Amygdala (tissue), 56 donors: ENCODE measurements at regions not wholly inside any gene's neighbourhood (a gene's known extent, or its start where the extent isn't known, plus 50 kb on each side); places are given as distances from the start of the nearest gene placed in this dataset.
A peak's percentile ranks its signal among the peaks of the same experiment; 100 is the strongest.

ENCODE experiments used
- DNase-seq, 56 donors: peaks; one replicate each; lab custom pipeline; 2025; lab: John Stamatoyannopoulos, UW

DNA sequence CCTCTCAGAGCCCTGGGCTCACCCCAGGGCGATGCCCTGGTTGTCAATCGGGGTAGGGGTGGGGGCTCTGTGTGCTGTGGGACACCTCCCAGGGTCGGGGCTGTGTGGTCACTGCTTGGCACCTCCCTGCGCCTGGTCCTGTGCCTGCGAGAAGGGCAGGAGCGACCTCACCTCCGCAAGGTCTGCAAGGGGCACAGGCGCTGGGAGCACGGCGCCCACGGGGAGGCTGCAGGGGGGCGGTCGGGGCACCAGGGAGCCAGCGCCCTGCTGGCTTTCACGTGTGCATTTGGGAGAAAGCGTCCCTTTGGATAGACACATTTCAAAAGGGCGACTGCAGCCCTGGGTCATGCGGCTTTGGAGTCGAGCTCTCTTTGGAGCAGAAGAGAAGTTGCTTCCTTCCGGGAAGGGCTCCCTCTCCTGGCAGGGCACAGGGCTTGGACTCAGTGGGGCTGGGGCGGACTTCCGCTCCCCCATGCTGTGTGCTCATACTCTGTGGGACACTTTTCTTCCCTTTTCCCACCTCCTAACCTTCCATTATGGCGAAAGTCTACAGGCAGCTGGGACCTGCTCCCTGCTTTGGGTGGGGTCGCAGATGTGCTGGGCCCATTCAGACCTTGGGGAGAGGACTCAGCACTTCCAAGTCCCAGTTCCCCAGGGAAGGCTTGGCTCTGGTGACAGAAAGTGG, 52.9 kb upstream of the SLC28A3 start:
- DNase-seq: no peak

DNA sequence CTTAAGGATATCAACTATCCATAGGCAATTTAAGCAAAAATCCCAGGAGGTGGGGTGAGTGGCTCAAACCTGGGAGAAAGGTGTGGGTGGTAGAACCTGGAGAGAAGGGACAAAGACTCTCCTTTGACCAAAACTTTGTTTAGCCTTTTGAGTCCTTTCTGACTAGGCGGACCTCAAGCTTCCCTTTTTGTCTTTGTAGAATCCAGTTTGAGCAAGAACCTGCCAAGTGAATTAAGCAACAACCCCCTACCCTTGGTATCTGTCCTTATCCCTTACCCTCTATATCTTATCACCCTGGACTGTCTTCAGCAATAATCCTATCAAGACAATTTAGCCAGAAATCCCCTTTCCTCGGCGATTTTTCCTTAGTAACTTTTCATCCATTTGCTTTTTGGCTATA, 53.5 kb upstream of the SLC28A3 start:
- no peak for DNase-seq

DNA sequence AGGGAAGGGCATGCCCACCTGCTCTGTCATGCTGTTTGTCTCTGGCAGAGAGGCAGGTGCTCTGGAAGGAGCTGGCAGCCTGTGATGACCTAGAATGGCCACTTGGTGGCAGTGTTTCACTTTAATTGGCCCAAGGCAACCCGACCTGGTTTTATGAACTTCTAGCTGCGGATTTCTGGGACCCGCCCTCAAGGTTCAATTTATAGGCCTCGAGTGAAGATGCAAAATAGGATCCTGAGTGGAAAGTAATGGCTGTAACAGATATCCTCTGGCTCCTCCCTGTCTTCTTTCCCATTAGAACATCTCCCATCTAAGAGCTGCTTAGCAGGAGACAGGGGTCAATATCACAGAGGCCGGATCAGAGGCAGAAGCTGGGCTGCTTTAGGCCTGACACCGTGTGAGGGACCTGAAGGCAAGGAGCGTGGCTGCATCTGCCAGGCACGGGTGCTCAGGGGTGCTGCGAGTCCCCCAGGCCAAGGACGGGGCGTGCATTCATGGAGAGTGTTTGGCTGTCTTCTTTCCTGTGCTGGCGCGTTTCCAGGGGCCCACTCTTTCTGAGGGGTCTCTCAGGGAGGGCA, 56.7 kb upstream of the SLC28A3 start:
- peak in 52 of 56 donors; percentile 2 to 78 (median 34) for DNase-seq

DNA sequence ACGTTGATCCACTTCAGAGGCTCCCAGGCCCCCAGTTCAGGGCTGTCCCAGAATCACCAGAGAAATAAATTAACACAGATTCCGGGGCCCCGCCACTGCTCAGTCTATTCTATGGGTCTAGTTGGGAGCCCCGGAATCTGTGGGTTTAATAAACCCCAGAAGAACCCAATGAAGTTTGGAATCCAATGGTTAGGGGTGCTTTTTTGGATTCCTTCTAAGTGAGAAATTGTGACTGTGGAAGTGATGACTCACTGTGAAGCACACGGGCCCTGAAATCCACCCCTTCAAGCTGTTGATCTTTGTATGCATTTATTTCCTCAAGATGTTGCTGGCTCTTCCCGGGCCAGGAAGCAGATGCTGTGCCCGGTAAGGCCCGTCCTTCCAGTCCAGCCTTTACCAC, 57.3 kb upstream of the SLC28A3 start:
- DNase-seq: no peak

DNA sequence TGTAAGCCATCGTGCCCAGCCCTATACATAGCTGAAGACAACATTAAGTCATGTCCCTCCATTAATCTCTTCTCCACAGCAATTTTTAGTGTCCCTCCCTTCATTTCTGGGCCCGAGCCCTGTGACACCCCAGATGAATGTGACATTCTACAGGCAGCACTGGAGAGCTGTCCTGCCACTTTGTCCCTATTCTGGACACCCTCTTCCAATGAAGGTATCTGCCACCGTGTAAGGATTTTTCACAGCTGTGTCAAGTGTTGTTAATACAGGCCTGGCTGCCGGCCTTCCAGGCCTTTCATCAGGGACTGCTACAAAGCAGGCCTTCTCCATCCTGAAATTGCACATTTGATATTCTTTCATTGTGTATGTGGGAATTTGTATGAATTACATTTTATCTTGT, 62.0 kb upstream of the SLC28A3 start:
- DNase-seq: no peak

DNA sequence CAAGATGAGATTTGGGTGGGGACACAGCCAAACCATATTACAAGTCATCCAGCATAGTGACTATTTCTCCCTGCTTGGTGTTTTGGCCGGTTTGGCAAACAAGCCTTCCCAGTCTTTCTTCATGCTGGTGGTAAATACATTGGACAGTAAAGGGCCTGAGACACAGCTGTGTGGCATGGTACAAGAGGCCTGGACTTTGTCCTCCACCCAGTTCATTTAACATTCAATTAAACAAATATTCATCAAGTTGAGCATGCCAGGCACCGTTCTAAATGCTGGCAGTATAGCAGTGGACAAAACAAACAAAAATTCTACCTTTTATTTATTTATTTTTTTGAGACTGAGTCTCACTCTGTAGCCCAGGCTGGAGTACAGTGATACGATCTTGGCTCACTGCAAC, 62.7 kb upstream of the SLC28A3 start:
- no peak for DNase-seq

DNA sequence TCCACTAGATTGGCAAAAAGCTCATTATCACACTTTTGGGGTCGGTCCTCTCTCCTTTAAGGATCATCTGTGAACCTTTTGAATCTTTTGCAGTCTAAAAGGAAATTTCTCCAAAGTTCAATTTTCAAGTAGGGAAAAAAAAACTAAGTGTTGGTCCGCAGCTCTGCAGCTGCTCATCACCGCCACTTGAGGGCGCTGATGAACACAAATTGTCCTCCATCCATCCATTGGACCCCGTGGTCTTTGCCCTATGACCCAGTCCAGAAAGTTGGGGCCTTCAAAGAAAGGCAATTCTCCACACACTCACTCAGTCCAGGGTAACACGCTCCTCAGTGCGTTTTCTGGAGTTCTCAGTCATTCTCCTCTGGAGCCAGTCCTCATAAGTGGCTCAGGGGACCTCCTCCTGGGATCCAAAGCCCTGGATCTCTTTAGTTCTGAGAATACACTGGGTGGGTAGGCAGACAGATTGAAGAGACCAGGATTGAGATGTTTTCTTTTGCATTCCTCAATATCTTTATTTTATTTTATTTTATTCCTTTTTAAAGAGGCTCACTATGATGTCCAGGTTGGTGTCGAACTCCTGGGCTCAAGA, 63.6 kb upstream of the SLC28A3 start:
- DNase-seq: no peak

DNA sequence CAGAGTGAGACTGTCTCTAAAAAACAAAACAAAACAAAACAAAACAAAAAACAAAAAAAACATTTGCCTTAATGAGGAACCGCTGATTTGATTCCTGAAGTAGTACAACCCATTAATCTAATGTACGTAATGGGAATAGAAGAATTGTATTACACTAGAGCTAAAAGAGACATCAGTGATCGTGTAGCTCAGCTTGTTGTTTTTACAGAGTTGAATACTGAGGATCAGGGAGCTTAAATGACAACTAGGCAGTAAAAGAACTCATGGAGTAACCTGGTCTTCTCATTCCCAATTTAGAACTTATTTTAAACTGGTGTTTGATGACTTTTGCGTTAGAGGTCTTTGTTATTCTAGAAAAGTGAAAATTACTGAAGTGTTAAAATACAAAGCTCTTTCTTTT, 65.1 kb upstream of the SLC28A3 start:
- DNase-seq: no peak

DNA sequence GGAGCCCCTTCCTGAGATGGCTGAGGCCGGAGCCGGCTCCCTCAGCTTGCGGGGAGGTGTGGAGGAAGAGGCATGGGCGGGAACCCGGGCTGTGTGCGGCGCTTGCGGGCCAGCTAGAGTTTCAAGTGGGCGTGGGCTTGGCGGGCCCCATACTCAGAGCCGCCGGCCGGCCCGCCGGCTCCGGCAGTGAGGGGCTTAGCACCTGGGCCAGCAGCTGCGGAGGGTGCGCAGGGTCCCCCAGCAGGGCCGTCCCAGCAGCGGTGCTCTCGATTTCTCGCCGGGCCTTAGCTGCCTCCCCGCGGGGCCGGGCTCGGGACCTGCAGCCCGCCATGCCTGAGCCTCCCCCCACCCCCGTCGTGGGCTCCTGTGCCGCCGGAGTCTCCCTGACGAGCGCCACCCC, 67.9 kb upstream of the SLC28A3 start:
- no peak for DNase-seq

DNA sequence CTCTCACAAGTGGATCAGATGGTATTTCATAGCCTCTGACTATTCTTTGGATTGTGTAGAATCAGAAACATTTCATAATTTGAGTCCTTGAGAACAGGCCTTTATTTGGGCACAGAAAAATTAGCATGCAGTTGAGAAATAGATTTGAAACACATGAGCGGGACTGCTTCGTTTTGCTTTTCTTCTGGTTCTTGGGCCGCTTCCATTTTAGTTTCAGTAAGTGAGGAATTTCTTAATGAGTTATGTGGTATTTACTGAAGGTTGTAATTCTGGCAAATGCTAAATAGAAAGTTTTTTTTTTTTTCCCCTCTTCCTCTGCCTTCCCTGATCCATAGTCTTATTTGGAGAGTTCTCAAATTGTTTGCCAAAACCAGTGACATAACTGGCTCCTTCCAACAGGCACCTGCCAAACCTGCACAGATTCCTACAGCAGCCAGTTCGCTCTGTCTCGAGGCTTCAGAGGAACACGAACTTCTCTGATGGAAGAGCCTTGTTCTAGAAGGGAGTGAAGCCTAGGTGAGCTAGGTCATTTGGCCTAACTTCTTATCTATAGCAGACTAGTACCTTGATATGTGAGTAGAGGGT, 71.2 kb upstream of the SLC28A3 start:
- DNase-seq: peak in 1 of 56 donors; percentile 15

DNA sequence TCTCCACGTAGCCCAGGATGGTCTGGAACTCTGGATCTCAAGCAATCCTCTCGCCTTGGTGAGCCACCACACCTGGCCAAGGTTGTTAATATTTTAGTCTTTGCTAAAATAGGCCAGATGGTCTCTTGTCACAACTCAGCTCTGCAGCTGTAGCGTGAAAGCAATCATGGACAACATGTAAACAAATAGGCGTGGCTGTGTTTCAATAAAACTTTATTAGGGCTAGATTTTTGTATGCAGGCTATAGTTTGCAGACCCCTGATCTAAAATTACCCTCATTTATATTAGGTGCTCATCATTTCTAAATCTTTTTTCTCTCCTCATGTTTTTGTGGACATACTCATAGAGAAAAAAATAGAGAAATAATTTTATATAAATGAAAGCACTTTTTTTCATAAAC, 72.1 kb upstream of the SLC28A3 start:
- no peak for DNase-seq

DNA sequence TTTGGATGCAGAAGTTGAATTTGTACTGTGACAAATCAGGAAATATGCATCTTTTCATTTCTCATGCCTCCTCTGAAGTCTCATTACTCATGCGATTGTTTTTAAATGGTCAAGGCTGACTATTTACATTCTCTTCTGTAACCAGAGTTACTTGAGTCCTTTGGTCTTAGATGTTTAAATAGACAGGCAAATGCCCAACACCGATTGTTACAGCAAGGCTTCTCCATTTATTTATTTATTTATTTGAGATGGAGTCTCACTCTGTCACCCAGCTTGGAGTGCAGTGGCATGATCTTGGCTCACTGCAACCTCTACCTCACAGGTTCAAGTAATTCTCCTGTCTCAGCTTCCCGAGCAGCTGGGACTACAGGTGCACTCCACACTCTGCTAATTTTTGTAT, 72.7 kb upstream of the SLC28A3 start:
- DNase-seq: no peak

DNA sequence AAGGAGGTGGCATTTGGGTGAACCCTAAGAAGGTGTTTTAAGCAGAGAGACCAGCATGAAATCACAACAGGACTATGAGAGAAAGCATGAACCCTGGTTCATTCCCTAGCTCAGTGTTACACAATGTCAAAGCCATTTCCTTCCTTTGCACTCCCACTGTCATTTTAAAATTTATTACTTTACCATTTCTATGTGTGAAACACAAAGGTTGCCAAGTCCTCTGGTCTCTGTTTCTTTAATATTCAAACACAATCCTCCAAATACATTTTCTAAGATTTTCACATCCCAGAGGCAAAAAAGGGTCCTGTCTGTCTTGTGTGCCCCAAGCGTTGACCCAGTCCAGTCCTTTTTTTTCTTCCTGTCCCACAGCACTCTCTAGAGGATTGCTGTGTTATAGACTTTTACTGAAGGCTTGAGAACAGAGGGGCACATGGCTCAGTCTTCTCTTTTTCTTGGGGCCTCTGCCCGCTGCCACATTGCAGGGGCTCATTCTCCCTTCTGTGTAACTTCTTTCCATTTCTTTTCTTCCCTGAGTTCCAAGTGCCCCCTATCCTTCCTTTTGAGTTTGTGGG, 78.6 kb upstream of the SLC28A3 start:
- DNase-seq: no peak

DNA sequence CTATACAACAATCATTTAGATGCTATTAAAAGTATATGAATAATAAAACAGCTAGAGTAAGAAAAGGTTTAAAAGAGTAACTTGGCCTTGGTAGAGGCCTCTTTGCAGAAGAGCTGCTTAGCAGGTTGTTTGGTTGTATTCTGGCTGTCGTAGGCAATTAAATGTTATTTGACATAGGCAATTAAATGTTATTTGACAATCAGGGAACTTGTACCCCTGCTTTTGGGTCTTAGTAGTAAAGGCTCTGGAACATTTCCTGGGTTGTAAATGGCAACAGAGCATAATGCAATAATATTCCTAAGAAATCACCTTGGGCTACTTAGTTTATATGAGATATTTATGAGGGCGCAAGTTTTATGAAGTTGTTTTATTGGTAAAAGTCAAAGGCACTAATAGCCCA, 84.4 kb upstream of the SLC28A3 start:
- DNase-seq: no peak

DNA sequence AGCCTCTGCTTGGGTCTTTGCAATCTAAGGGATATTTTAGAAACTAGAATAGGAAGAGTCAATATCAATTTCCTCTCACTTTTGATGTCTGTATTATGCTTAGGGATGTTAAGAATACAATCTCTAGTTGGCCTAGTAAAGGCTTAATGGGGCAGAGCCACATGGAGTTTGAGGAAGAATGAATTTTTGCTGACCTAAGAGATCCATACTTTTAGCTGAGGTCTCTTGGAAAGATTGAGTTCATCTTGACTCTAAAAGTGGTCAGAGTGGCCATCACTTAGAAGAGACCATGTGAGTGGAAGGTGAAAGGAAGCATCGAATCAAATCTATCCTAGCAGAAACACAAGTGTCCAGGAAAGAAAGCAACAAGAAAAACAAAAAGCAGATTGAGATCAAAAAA, 92.2 kb upstream of the SLC28A3 start:
- DNase-seq: no peak

DNA sequence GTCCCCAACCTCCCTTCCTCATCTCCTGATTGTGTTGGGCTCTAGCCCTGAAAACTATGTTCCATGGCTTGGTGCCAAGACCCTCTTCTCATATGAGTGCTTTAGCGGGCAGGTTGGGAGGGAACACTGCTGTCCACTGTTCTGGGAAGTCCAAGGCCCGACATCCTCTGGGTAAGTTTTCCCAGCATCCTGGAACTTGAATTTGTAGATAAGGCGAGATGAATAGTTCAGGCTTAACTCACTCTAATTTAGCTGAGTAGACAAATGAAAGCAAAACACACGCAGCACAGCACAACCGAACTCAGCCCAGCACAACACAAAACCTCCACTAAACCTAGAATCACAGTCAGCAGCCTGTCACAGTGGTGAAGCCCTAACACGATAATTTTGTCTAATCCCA, 95.3 kb upstream of the SLC28A3 start:
- peak in 2 of 56 donors; percentile 2 to 11 for DNase-seq

DNA sequence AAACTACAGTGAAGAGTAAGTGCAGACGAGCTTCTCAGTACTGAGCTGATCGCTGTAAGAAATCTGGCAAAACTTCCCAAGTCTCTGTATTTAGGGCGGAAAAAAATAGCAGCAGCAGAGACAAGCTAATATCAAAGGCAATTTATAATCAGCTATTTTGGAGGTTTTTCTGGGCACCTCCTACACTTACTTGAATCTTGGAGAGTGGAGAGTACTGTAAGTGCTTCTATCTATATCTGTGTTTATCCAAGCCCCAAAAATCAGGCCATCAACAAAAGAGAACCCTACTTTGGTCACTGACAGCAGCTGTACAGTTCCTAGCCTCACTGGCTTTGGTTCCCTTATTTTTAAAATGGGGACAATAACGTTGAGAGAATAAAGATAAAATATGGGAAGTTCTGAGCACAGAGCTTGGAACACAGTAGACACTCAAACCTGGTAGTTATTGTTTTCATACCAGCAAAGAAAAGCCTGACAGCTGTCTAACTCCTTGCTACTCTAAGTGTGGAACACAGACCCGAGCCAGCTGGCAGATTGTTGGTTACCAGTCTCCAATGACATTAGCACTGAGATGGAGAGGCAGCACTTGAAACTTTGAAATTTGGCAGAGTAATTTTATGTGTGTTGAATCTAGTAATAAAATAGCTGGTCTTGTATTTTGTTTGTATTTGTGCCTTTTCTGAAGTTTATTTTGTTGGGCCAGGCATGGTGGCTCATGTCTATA, 96.0 kb upstream of the SLC28A3 start:
- DNase-seq: peak in 21 of 56 donors; percentile 2 to 45 (median 17)

DNA sequence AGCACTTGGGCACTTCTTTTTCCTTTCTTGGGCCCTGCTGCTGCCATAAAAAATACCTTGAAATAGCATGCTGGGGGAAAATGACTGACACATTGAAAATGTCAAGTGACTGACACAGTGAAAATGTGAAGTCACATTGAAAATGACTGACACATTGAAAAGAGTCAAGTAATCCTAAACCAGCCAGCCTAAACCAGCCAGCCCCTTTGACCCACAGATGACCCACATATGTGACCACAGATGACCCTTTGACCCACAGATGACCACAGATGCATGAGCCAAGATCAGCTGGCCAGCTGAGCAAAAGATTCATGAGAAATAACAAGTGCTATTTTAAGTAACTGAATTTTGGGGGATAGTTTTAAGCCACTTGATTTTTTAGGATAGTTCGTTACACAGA, 97.8 kb upstream of the SLC28A3 start:
- DNase-seq: no peak

DNA sequence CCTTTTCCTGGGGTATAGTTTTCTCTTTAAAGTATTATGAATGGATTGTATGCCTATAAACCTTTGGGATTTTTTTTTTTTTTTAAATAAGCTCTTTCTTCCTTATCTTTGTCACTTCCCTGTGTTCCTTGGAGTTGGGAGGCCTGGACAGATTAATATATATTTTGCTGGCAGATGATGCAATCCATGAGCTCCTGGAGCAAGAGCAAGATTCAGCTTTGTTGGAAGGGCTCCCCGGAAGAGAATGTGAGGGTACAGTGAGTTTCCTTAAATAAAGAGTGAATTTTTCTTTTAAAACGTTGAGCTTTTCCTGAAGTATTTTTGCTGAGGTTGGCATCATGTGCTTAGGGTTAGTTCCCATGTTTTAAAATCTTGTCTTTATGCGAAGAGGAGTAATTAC, 98.7 kb upstream of the SLC28A3 start:
- DNase-seq: no peak

DNA sequence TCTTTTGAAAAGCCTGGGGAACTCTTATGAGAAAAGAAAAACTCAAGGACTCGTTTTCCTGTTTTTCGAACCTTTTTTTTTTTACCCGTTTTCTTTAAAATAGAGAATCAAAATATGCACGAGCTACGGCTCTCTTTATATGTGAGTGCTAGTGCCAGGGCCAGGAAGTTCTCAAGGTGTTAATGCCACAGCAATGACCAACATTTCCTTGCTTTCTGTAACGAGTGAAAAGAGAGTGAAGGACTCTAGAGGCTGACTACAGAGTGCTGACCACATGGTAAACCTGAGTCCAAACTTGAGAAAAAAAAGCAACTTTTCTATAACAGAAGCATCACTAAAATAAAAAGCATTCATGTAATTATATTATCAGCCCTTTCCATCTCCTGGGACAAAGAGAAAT, 102.2 kb upstream of the SLC28A3 start:
- DNase-seq: no peak

DNA sequence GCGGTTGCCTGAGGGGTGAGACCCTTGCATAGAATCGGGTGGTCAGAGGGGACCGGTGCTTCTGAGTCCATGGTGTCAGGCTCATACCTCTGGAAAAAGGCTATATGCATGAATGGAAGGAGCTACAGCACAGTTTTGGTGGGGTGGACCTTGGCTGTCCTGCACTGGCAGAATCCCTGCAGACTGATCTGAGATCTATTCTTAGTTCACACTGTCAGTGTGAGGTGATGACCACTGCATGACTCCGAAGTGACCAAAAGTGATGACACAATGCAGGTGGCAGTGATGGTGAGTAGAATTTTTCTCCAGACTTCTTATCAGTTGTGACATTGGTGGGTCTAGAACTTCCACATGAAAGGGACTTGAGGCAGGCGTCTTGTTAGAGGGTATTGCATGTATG, 105.2 kb upstream of the SLC28A3 start:
- no peak for DNase-seq
